ENCODE measurements at regions not wholly inside any gene's neighbourhood (a gene's known extent, or its start where the extent isn't known, plus 50 kb on each side); places are given as distances from the start of the nearest gene placed in this dataset.

DNA sequence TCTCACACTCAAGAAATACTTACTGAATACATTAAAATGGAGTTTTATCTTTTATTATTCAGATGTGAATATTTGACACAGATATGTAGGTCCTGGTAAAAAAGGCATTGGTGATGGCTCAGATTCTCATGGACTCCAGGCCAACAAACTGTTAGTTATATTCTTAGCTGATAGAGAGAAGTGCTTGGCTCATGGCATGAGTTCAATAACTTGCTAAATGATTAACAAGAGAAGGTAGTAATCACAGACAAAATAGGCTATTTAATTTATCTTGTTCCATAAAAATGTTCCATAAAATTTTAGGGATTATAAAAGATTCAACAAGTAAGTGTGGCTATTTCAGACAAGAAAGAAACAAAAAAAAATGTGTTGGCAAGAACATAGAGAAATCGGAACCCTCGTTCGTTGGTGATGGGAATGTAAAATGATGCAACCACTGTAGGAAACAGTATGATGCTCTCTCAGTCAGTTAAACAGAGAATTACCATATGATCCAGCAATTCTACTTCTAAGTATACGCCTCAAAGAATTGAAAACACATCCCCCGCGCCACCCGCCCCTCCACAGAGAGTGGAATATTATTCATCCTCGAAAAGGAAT, 737.8 kb upstream of the ADAMTS5 start:
- in situ Hi-C loops (cut with HindIII; ENCODE audit: low pct_unique_long_range_greater_than_20kb, low sequenced_read_pairs) (no loop called here), intact Hi-C loops (cut with micrococcal nuclease; ENCODE audit: unreplicated experiment) (loop anchor here (5.0 to 10.0 kb wide), 2 partner anchors 348 to 1040 kb away; no protein-coding TSS in a partner anchor)
- BruUV-seq (replicated peaks) = no TSS peak
- Histone ChIP-seq H3K27ac (ENCODE audit: low read length) (no peak overlapping the region), H3K4me1 (ENCODE audit: control insufficient read depth, insufficient read depth, low read length) (no peaks in the 10 kb centered on the region), H3K4me3 (ENCODE audit: low read depth in 2 of 2, low read length in 2 of 2) (no peak overlapping the region), H3K27me3 (ENCODE audit: control insufficient read depth, insufficient read depth, low read length) (no peaks in the 10 kb centered on the region), H3K36me3 (ENCODE audit: control insufficient read depth, insufficient read depth, low read length) (no peaks in the 10 kb centered on the region), H3K9me3 (ENCODE audit: control insufficient read depth, insufficient read depth, low read depth, low read length) (no peaks in the 10 kb centered on the region)
- ATAC-seq (no peak), DNase-seq (ENCODE audit: low read depth, low spot score) (no peak)
- CTCF ChIA-PET = no interaction called here
- POLR2A ChIA-PET = no interaction called here
- TF ChIP-seq POLR2AphosphoS5 (IDR thresholded peaks at IDR 0.05; ENCODE audit: low read depth, low read length) (no peak), TCF7L2 (IDR thresholded peaks at IDR 0.05; ENCODE audit: low read depth, low read length) (no peak), CTCF (IDR thresholded peaks at IDR 0.05) (no peak), SIN3A (IDR thresholded peaks at IDR 0.05; ENCODE audit: borderline replicate concordance, insufficient read depth, low read depth, low read length) (no peak)
- TF ChIP-seq, protein P1, sequence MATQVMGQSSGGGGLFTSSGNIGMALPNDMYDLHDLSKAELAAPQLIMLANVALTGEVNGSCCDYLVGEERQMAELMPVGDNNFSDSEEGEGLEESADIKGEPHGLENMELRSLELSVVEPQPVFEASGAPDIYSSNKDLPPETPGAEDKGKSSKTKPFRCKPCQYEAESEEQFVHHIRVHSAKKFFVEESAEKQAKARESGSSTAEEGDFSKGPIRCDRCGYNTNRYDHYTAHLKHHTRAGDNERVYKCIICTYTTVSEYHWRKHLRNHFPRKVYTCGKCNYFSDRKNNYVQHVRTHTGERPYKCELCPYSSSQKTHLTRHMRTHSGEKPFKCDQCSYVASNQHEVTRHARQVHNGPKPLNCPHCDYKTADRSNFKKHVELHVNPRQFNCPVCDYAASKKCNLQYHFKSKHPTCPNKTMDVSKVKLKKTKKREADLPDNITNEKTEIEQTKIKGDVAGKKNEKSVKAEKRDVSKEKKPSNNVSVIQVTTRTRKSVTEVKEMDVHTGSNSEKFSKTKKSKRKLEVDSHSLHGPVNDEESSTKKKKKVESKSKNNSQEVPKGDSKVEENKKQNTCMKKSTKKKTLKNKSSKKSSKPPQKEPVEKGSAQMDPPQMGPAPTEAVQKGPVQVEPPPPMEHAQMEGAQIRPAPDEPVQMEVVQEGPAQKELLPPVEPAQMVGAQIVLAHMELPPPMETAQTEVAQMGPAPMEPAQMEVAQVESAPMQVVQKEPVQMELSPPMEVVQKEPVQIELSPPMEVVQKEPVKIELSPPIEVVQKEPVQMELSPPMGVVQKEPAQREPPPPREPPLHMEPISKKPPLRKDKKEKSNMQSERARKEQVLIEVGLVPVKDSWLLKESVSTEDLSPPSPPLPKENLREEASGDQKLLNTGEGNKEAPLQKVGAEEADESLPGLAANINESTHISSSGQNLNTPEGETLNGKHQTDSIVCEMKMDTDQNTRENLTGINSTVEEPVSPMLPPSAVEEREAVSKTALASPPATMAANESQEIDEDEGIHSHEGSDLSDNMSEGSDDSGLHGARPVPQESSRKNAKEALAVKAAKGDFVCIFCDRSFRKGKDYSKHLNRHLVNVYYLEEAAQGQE (IDR thresholded peaks at IDR 0.05; ENCODE audit: insufficient read depth in 1 of 2, low read depth in 2 of 2, low read length in 1 of 2) = no peak

DNA sequence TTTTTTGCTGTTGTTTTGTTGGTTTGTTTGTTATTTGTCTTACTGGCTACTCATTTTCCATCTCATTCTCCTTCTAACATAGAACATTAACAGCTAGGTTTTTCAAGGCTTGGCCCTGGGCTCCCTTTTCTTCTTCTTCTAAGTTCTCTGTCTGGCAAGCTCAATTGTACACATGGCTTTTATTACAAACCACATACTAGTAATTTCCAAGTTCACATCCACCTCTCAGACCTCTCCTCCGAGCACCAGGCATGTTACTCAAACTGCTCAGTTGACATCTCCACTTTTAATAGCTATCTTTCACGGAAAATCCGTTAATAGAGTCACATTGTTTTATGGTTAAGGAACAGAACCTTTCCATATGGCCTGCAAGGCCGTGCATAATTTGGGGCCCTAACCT, 736.9 kb upstream of the ADAMTS5 start:
- no peaks in the 10 kb centered on the region for H3K27me3 ChIP-seq (ENCODE audit: control insufficient read depth, insufficient read depth, low read length)
- ChIA-PET CTCF (no interaction called here), POLR2A (no interaction called here)
- H3K4me1 ChIP-seq (ENCODE audit: control insufficient read depth, insufficient read depth, low read length) = no peaks in the 10 kb centered on the region
- H3K36me3 ChIP-seq (ENCODE audit: control insufficient read depth, insufficient read depth, low read length) = no peaks in the 10 kb centered on the region
- intact Hi-C loops (cut with micrococcal nuclease; ENCODE audit: unreplicated experiment) = loop anchor here (5.0 to 10.0 kb wide), 2 partner anchors 349 to 1041 kb away; no protein-coding TSS in a partner anchor
- TF ChIP-seq CTCF (IDR thresholded peaks at IDR 0.05) = no peak
- TF ChIP-seq, protein P1 (IDR thresholded peaks at IDR 0.05; ENCODE audit: insufficient read depth in 1 of 2, low read depth in 2 of 2, low read length in 1 of 2) = no peak
- no peak for TF ChIP-seq TCF7L2 (IDR thresholded peaks at IDR 0.05; ENCODE audit: low read depth, low read length)
- TF ChIP-seq POLR2AphosphoS5 (IDR thresholded peaks at IDR 0.05; ENCODE audit: low read depth, low read length) = no peak
- TF ChIP-seq SIN3A (IDR thresholded peaks at IDR 0.05; ENCODE audit: borderline replicate concordance, insufficient read depth, low read depth, low read length) = no peak
- no peak overlapping the region for H3K4me3 ChIP-seq (ENCODE audit: low read depth in 2 of 2, low read length in 2 of 2)
- no peak overlapping the region for H3K27ac ChIP-seq (ENCODE audit: low read length)
- no TSS peak for BruUV-seq (replicated peaks)
- DNase-seq (ENCODE audit: low read depth, low spot score) (no peak), ATAC-seq (no peak)
- H3K9me3 ChIP-seq (ENCODE audit: control insufficient read depth, insufficient read depth, low read depth, low read length) = no peaks in the 10 kb centered on the region
- in situ Hi-C loops (cut with HindIII; ENCODE audit: low pct_unique_long_range_greater_than_20kb, low sequenced_read_pairs) = no loop called here
